ENCODE measurements at regions not wholly inside any gene's neighbourhood (a gene's known extent, or its start where the extent isn't known, plus 50 kb on each side); places are given as distances from the start of the nearest gene placed in this dataset.

- Histone ChIP-seq H3K9me3 (replicated peaks in 1 of 2; ENCODE audit: control insufficient read depth in 1 of 2, insufficient read depth in 1 of 2, low read length in 2 of 2) (no peaks in the 10 kb centered on the region), H3K27me3 (ENCODE audit: control insufficient read depth in 2 of 2, insufficient read depth in 2 of 2, low read length in 2 of 2) (peaks cover 0 to 3% of the 10 kb centered on the region in 2 donors), H3K27ac (ENCODE audit: low read depth in 1 of 2, low read length in 2 of 2) (no peak overlapping the region), H3K79me2 (ENCODE audit: insufficient read depth, low read length) (no peaks in the 10 kb centered on the region), H3K36me3 (replicated peaks in 1 of 2; ENCODE audit: control insufficient read depth in 1 of 2, insufficient read depth in 2 of 2, low read length in 2 of 2) (no peaks in the 10 kb centered on the region), H3K4me1 (ENCODE audit: control insufficient read depth in 1 of 2, insufficient read depth in 2 of 2, low read length in 2 of 2) (no peaks in the 10 kb centered on the region), H3K9ac (ENCODE audit: insufficient read depth, low read length, poor library complexity, severe bottlenecking) (no peak overlapping the region), H3K4me3 (replicated peaks in 1 of 3; ENCODE audit: low read depth in 2 of 3, low read length in 3 of 3) (no peak overlapping the region), H2AFZ (ENCODE audit: insufficient read depth, low read depth, low read length, poor library complexity, severe bottlenecking) (no peak overlapping the region), H3K4me2 (replicated peaks; ENCODE audit: extremely low read depth, low read length, poor library complexity, severe bottlenecking) (no peak overlapping the region), H4K20me1 (ENCODE audit: insufficient read depth, low read length) (no peaks in the 10 kb centered on the region)
- DNase-seq = no peak
- Mint-ChIP-seq H3K36me3 (no peaks in the 10 kb centered on the region), H3K27me3 (ENCODE audit: low read depth in 3 of 3) (peaks cover 8 to 18% (median 9%) of the 10 kb centered on the region in 3 donors), H3K4me1 (no peaks in the 10 kb centered on the region), H3K4me3 (no peak overlapping the region), H3K27ac (no peak overlapping the region), H3K9me3 (no peaks in the 10 kb centered on the region)
- intact Hi-C loops (cut with micrococcal nuclease) = no loop called here
- 93% methylated on average over 12 of the region's 12 CpGs for WGBS (ENCODE audit: insufficient coverage)
- TF ChIP-seq, protein P1, sequence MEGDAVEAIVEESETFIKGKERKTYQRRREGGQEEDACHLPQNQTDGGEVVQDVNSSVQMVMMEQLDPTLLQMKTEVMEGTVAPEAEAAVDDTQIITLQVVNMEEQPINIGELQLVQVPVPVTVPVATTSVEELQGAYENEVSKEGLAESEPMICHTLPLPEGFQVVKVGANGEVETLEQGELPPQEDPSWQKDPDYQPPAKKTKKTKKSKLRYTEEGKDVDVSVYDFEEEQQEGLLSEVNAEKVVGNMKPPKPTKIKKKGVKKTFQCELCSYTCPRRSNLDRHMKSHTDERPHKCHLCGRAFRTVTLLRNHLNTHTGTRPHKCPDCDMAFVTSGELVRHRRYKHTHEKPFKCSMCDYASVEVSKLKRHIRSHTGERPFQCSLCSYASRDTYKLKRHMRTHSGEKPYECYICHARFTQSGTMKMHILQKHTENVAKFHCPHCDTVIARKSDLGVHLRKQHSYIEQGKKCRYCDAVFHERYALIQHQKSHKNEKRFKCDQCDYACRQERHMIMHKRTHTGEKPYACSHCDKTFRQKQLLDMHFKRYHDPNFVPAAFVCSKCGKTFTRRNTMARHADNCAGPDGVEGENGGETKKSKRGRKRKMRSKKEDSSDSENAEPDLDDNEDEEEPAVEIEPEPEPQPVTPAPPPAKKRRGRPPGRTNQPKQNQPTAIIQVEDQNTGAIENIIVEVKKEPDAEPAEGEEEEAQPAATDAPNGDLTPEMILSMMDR (IDR thresholded peaks at IDR 0.05) = no peak
Measured at GRCh38 chr2:11053546-11053945, 101.7 kb upstream of the SLC66A3 start.

GRCh38 chr2:11054783-11055678 lies 100.2 kb upstream of the SLC66A3 start:
- H2AFZ ChIP-seq (ENCODE audit: insufficient read depth, low read depth, low read length, poor library complexity, severe bottlenecking) = no peak overlapping the region
- H3K27ac Mint-ChIP-seq = no peak overlapping the region
- intact Hi-C loops (cut with micrococcal nuclease) = no loop called here
- no peak overlapping the region for H3K4me2 ChIP-seq (replicated peaks; ENCODE audit: extremely low read depth, low read length, poor library complexity, severe bottlenecking)
- no peaks in the 10 kb centered on the region for H3K36me3 Mint-ChIP-seq
- no peak for DNase-seq
- H3K4me3 Mint-ChIP-seq = no peak overlapping the region
- peaks cover 0 to 3% of the 10 kb centered on the region in 2 donors for H3K27me3 ChIP-seq (ENCODE audit: control insufficient read depth in 2 of 2, insufficient read depth in 2 of 2, low read length in 2 of 2)
- H3K9me3 Mint-ChIP-seq = peaks cover 0 to 2% (median 0%) of the 10 kb centered on the region in 7 donors
- no peaks in the 10 kb centered on the region for H3K4me1 Mint-ChIP-seq
- H3K36me3 ChIP-seq (replicated peaks in 1 of 2; ENCODE audit: control insufficient read depth in 1 of 2, insufficient read depth in 2 of 2, low read length in 2 of 2) = no peaks in the 10 kb centered on the region
- no peaks in the 10 kb centered on the region for H3K79me2 ChIP-seq (ENCODE audit: insufficient read depth, low read length)
- H3K4me3 ChIP-seq (replicated peaks in 1 of 3; ENCODE audit: low read depth in 2 of 3, low read length in 3 of 3) = no peak overlapping the region
- H3K4me1 ChIP-seq (ENCODE audit: control insufficient read depth in 1 of 2, insufficient read depth in 2 of 2, low read length in 2 of 2) = no peaks in the 10 kb centered on the region
- H4K20me1 ChIP-seq (ENCODE audit: insufficient read depth, low read length) = no peaks in the 10 kb centered on the region
- TF ChIP-seq, protein P1 (IDR thresholded peaks at IDR 0.05) = no peak
- H3K27ac ChIP-seq (ENCODE audit: low read depth in 1 of 2, low read length in 2 of 2) = no peak overlapping the region
- H3K27me3 Mint-ChIP-seq (ENCODE audit: low read depth in 3 of 3) = peaks cover 7 to 19% (median 10%) of the 10 kb centered on the region in 3 donors
- no peaks in the 10 kb centered on the region for H3K9me3 ChIP-seq (replicated peaks in 1 of 2; ENCODE audit: control insufficient read depth in 1 of 2, insufficient read depth in 1 of 2, low read length in 2 of 2)
- WGBS (ENCODE audit: insufficient coverage) = 95% methylated on average over 12 of the region's 14 CpGs
- H3K9ac ChIP-seq (ENCODE audit: insufficient read depth, low read length, poor library complexity, severe bottlenecking) = no peak overlapping the region

Measured in CD14-positive monocyte (primary cell).